NCI-H524 treated with DMSO at 0.1 percent for 48 hours (cell line): ENCODE measurements at regions not wholly inside any gene's neighbourhood (a gene's known extent, or its start where the extent isn't known, plus 50 kb on each side); places are given as distances from the start of the nearest gene placed in this dataset.

ENCODE experiments used
- DNase-seq: peaks from one replicate; lab custom pipeline; 2025; lab: John Stamatoyannopoulos, UW

GRCh38 chr2:118510807-118511206, 336.6 kb downstream of the EN1 start:
- DNase-seq = no peak

GRCh38 chr2:118509319-118510004, 338.0 kb downstream of the EN1 start:
- DNase-seq = no peak

DNA sequence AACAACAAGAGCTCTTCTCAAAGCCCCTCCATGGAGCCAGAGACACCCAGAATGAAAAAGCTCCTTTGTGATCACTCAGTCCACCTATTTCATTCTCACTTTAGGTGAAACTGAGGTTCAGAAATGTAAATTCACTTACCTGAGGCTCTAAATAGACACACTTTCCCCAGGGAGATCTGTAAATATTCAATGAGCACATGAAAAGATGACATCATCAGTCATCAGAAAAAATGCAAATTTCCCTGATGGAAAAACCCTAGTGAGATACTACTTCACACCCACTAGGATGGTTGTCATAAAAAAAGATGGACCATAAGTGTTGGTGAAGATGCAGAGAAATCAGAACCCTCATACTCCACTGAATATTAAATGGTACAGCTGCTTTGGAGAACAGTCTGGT, 339.2 kb downstream of the EN1 start:
- DNase-seq = no peak

DNA sequence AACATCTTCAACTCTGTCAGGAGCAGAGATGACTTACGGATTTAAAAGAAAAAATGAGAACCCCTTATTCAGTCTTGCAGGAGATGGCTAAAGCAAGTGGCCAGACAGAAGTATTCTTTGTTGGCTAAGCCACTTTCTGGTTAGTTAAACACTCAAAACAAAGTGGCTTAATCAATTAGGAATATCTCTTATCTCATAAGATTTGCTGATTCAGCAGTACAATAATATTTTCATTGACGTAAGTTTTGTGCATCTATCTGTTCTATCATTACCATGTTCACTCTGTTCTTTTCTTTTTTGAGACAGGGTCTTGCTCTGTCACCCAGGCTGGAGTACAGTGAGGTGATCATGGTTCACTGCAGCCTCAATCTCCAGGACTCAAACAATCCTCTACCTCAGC, 342.0 kb downstream of the EN1 start:
- no peak for DNase-seq

DNA sequence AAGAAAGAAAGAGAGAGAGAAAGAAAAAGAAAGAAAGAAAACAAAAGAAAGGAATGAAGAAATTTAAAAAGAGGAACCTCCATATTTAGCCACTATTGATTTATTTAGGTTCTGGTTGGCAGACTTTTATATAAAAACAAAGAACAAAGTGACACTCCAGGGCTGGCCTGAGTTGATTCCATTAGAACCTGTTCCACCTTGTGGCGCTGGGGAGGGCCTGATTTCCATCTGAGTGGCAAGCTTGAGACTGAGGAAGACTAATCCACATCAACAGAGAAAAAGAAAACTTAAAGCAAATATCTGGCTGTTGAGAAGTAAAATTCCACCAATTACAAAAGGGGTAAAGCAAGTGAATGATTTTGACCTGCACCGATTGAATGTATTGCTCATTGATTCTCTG, 345.3 kb downstream of the EN1 start:
- no peak for DNase-seq

GRCh38 chr2:118498943-118499342, 348.5 kb downstream of the EN1 start:
- no peak for DNase-seq

GRCh38 chr2:118496870-118497611, 350.4 kb downstream of the EN1 start:
- DNase-seq = no peak

- DNase-seq = no peak
These were observed 351.0 kb downstream of the EN1 start for GRCh38 chr2:118496467-118496866.

DNA sequence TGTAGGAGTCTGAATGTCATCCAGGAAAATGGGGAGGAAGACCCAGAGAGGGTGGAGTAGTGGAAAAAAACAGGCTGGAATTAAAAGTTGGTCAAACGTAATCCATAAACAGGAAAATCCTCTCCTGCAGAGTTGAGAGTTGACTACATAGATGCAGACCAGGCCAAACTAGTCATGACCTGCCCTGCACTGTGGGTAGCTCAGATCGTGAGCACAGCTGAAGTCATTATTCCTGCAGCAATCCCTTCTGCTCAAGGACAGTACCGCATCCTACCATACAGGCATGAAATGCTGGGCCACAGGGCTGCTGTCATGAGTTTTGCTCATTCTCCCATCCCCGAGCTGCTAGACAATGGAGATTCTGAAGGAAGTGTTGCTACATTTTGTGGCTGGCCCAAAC, 352.2 kb downstream of the EN1 start:
- no peak for DNase-seq

- DNase-seq = no peak
These were observed 354.2 kb downstream of the EN1 start for GRCh38 chr2:118493213-118493612.

DNA sequence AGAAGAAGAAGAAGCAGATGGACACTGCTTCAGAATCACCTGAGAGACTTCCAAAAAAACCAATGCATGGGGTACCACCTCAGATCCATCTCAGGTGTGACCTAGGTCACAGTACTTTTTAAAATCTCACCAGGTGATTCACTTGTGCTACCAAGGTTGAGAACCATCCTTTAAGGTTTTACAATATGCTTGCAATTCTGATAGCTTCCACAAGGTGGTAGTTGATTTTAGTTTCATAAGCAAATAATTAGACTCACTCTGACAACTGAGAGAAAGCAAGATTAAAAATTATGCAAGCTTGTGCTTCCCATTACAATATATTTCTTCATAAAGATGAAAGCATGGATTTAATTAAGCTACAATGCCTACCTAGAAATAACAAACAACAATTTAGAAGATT, 355.1 kb downstream of the EN1 start:
- DNase-seq = no peak

GRCh38 chr2:118490330-118490729, 357.1 kb downstream of the EN1 start:
- no peak for DNase-seq

DNA sequence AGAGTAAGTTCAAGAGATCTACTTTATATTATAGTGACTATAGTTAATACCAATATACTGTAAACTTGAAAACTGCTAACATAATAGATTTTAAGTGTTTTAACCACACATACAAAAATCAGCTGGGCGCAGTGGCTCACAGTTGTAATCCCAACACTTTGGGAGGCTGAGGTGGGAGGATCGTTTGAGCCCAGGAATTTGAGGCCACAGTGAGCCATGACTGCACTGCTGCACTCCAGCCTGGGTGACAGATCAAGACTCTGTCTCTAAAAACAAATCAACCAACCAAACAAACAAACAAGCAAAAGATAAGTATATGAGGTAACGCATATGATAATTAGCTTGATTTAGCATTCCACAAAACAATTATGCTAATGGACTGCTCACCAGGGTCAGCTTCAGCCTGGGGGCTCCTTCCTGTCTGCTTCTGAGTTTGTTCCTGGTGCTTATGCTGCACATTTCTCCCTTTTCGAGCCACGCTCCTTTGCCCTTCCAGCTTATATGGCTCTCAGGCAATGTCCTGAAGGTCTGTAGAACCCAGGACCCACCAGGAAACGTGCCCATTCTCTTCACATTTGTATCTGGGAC, 357.6 kb downstream of the EN1 start:
- no peak for DNase-seq

DNA sequence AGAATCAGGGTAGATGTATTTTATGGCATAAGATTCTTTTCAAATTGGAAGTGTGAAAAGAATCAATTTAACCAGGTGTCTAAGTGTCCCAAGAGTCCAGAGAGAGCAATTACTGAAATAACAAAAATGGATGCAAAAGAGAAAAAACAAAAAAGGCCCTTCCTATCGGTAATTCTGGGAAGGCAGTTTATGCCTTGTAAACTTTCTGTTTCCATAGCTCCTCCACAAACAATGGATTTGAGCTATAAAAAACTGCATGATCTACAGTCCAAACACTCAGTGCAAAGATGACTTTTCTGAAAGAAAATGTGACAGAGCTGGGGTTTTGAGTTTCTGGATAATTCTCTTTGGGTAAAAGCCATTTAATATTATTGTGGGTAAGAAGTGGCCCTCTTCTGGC, 366.1 kb downstream of the EN1 start:
- no peak for DNase-seq

DNA sequence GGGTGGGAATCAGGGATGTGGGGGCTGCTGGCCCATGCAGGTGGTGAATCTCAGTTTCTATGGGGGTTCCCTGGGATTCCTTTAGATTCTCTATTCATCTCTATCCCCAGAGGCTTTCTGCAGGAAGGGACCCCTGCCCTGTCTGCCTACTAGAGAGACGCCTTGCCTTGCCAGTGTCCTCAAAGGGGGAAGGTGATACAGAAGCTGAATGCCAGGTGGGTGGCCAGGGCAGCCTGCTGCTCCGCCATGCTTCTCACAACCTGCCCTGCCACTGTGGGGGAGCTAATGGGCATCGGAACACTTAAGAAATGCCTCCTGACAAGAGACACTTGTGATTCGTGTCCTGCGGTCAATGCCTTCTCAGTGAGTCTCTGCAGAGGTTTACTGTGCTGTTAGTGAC, 368.4 kb downstream of the EN1 start:
- DNase-seq = no peak

- peak; percentile 66 for DNase-seq
These were observed 370.2 kb downstream of the EN1 start for GRCh38 chr2:118477111-118477862.

DNA sequence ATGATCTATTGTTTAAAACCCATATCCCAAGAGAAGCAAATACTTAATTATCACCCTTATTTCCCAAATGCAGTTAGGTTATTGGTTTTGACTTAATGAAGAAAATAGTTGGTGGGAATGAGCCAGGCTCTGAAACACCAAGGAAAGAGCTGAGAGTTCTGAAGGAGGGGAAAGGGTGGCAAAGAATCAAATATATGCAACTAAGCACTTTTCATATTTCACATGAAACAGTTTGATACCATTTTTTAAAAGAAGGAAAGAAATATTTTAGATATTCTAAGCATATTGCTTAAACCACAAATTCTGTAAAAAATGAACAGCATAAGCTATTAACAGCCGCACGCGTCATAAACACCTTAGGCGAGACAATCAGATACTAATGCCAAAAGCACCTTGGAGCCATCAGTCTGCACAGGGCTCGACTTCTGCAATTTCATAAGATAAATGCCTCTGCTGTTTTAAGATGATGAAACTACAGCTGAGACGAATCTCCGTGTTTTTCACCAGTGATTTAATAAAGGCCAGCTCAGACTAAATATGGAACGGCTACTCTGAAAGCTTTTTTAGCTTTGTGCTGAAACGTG, 371.7 kb downstream of the EN1 start:
- DNase-seq = no peak

GRCh38 chr2:118474541-118474920, 372.9 kb downstream of the EN1 start:
- no peak for DNase-seq

DNA sequence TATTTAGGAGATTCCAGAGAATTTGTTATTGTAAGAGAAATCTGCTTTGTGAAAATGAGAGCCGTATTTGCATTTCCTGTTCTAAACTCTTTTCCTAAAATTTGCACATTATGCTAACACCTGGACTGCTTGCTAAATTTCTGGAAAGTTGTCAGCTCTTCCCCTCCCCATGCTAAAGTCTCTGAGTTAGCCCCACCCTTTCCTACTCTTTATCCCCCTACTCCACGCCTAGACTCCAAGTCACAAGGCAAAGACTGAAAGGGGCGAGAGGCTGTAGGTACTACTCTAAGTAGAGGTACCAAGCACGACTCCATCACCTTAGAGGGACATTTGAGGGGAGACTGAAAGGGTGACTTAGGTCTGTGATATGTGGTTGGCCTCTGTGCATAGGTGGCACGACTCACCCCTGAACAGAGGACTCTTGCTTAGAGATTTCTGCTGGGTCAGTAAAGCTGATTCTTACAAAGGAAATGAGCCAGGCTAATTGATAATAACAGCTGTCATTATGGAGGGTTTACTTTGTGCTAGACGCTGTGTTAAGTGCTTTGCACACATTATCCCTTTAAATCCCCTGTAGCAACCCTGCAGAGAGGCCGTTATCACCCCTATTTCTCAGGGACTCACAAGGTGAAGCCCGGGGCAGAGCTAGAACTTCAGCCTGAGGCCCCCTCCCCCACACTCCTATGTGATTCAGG, 373.5 kb downstream of the EN1 start:
- DNase-seq = peak; percentile 48

GRCh38 chr2:118473241-118473640, 374.2 kb downstream of the EN1 start:
- DNase-seq = no peak

- no peak for DNase-seq
These were observed 377.2 kb downstream of the EN1 start for GRCh38 chr2:118470297-118470696.

DNA sequence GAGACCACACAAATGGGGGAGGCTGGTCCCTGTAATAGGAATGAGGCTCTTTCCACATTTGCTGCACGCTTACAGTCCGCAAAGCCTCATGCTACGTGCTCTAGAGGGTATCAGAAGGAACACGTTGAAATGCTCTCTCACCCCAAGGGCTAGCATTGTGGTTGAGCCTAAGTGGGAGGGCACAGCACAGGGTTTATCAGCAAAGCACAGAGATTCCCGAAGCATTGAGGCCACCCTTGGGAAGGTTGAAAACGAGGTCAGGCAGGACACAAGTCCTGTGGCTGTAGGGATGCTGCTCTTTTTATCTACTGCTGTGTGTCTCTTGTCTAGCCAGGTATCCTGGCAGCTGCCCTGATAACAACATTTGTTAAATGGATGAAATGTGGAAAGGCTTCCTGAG, 378.3 kb downstream of the EN1 start:
- DNase-seq = no peak
